ENCODE measurements at regions not wholly inside any gene's neighbourhood (a gene's known extent, or its start where the extent isn't known, plus 50 kb on each side); places are given as distances from the start of the nearest gene placed in this dataset.

GRCh38 chr20:6212903-6213302 is 90.1 kb upstream of the FERMT1 start:
- Histone ChIP-seq H3K79me2 (ENCODE audit: insufficient read depth, low read length) (no peaks in the 10 kb centered on the region), H3K27ac (ENCODE audit: low read depth, low read length) (no peak overlapping the region)
- TF ChIP-seq CTCF (IDR thresholded peaks at IDR 0.05; ENCODE audit: insufficient read depth, low read length, poor library complexity, severe bottlenecking) = no peak
- no peak for TF ChIP-seq EZH2phosphoT487 (conservative IDR thresholded peaks at IDR 0.05; ENCODE audit: low read length)

GRCh38 chr20:6209093-6209492 is 86.3 kb upstream of the FERMT1 start:
- TF ChIP-seq CTCF (IDR thresholded peaks at IDR 0.05; ENCODE audit: insufficient read depth, low read length, poor library complexity, severe bottlenecking) (no peak), EZH2phosphoT487 (conservative IDR thresholded peaks at IDR 0.05; ENCODE audit: low read length) (no peak)
- no peak overlapping the region for H3K4me2 ChIP-seq (ENCODE audit: low read depth, low read length, poor library complexity, severe bottlenecking)
- H3K36me3 ChIP-seq (ENCODE audit: low read length) = no peaks in the 10 kb centered on the region
- no peak overlapping the region for H2AFZ ChIP-seq (ENCODE audit: low read depth, low read length, severe bottlenecking)
- no peaks in the 10 kb centered on the region for H3F3A ChIP-seq (ENCODE audit: insufficient read depth)
- H3K27me3 ChIP-seq (ENCODE audit: low read length) = no peaks in the 10 kb centered on the region
- H3K9me2 ChIP-seq (replicated peaks; ENCODE audit: insufficient read depth, low read length) = no peaks in the 10 kb centered on the region
- H3K4me3 ChIP-seq (ENCODE audit: insufficient read depth, low read length, poor library complexity, severe bottlenecking) = no peak overlapping the region
- no peak overlapping the region for H3K27ac ChIP-seq (ENCODE audit: low read depth, low read length)
- no peaks in the 10 kb centered on the region for H3K9me3 ChIP-seq (ENCODE audit: insufficient read depth, low read length)
- H3K9ac ChIP-seq (ENCODE audit: low read length) = no peak overlapping the region
- no peaks in the 10 kb centered on the region for H4K20me1 ChIP-seq (ENCODE audit: low read depth, low read length)
- no peaks in the 10 kb centered on the region for H3K79me2 ChIP-seq (ENCODE audit: insufficient read depth, low read length)

More at GRCh38 chr20:6212903-6213302, 90.1 kb upstream of the FERMT1 start:
- Histone ChIP-seq H4K20me1 (ENCODE audit: low read depth, low read length) (no peaks in the 10 kb centered on the region), H3K4me3 (ENCODE audit: insufficient read depth, low read length, poor library complexity, severe bottlenecking) (no peak overlapping the region), H3K36me3 (ENCODE audit: low read length) (no peaks in the 10 kb centered on the region), H3K27me3 (ENCODE audit: low read length) (no peaks in the 10 kb centered on the region), H3K9me2 (replicated peaks; ENCODE audit: insufficient read depth, low read length) (no peaks in the 10 kb centered on the region), H3K9ac (ENCODE audit: low read length) (no peak overlapping the region), H2AFZ (ENCODE audit: low read depth, low read length, severe bottlenecking) (no peak overlapping the region), H3K9me3 (ENCODE audit: insufficient read depth, low read length) (no peaks in the 10 kb centered on the region), H3F3A (ENCODE audit: insufficient read depth) (no peaks in the 10 kb centered on the region), H3K4me2 (ENCODE audit: low read depth, low read length, poor library complexity, severe bottlenecking) (no peak overlapping the region)

- H3K79me2 ChIP-seq (ENCODE audit: insufficient read depth, low read length) = no peaks in the 10 kb centered on the region
- H3K9me2 ChIP-seq (replicated peaks; ENCODE audit: insufficient read depth, low read length) = no peaks in the 10 kb centered on the region
- no peak overlapping the region for H3K9ac ChIP-seq (ENCODE audit: low read length)
- H3K9me3 ChIP-seq (ENCODE audit: insufficient read depth, low read length) = no peaks in the 10 kb centered on the region
- H3K27me3 ChIP-seq (ENCODE audit: low read length) = no peaks in the 10 kb centered on the region
- no peak overlapping the region for H3K4me2 ChIP-seq (ENCODE audit: low read depth, low read length, poor library complexity, severe bottlenecking)
- H3K36me3 ChIP-seq (ENCODE audit: low read length) = no peaks in the 10 kb centered on the region
- no peaks in the 10 kb centered on the region for H4K20me1 ChIP-seq (ENCODE audit: low read depth, low read length)
- no peak overlapping the region for H3K27ac ChIP-seq (ENCODE audit: low read depth, low read length)
- no peak overlapping the region for H3K4me3 ChIP-seq (ENCODE audit: insufficient read depth, low read length, poor library complexity, severe bottlenecking)
- H3F3A ChIP-seq (ENCODE audit: insufficient read depth) = no peaks in the 10 kb centered on the region
- no peak overlapping the region for H2AFZ ChIP-seq (ENCODE audit: low read depth, low read length, severe bottlenecking)
- TF ChIP-seq CTCF (IDR thresholded peaks at IDR 0.05; ENCODE audit: insufficient read depth, low read length, poor library complexity, severe bottlenecking) (no peak), EZH2phosphoT487 (conservative IDR thresholded peaks at IDR 0.05; ENCODE audit: low read length) (no peak)
Observed at GRCh38 chr20:6200092-6200491, 77.3 kb upstream of the FERMT1 start.

Measured in SU-DHL-6 (cell line).